AG09319 (cell line): ENCODE measurements at regions not wholly inside any gene's neighbourhood (a gene's known extent, or its start where the extent isn't known, plus 50 kb on each side); places are given as distances from the start of the nearest gene placed in this dataset.

Experiments used
- DNase-seq: peaks from one replicate; pipeline ENCODE4 v3.0.0-alpha.2; 2010; ENCODE audit warnings: low read depth; ENCODE audit errors: extremely low read depth
- TF ChIP-seq, protein P1 (sequence below): IDR thresholded peaks from 2 replicates; pipeline ENCODE4 v1.5.1; 2011; ENCODE audit warnings: low read depth, mild to moderate bottlenecking, inconsistent platforms, low read length, moderate library complexity

DNA sequence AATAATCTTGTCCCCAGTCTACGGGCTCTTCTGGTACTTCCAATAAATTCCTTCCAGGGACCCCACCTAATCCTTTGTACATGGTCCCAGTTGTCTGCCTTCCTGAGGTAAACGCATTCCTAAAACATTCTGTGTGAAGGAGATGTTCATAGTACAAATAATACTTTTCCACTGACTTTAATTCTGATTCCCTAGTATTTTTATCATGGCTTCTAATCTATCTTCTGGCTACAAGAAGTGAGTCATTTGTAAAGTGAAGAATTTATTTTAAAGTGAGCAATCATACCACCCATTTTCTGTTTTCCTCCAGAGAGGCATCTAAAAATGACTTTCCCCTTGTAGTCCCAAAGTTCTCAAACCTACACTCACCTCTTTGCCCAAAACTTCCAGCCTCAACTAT, 65.9 kb upstream of the NUDT4 start:
- no peak for DNase-seq
- TF ChIP-seq, protein P1, sequence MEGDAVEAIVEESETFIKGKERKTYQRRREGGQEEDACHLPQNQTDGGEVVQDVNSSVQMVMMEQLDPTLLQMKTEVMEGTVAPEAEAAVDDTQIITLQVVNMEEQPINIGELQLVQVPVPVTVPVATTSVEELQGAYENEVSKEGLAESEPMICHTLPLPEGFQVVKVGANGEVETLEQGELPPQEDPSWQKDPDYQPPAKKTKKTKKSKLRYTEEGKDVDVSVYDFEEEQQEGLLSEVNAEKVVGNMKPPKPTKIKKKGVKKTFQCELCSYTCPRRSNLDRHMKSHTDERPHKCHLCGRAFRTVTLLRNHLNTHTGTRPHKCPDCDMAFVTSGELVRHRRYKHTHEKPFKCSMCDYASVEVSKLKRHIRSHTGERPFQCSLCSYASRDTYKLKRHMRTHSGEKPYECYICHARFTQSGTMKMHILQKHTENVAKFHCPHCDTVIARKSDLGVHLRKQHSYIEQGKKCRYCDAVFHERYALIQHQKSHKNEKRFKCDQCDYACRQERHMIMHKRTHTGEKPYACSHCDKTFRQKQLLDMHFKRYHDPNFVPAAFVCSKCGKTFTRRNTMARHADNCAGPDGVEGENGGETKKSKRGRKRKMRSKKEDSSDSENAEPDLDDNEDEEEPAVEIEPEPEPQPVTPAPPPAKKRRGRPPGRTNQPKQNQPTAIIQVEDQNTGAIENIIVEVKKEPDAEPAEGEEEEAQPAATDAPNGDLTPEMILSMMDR = no peak

DNA sequence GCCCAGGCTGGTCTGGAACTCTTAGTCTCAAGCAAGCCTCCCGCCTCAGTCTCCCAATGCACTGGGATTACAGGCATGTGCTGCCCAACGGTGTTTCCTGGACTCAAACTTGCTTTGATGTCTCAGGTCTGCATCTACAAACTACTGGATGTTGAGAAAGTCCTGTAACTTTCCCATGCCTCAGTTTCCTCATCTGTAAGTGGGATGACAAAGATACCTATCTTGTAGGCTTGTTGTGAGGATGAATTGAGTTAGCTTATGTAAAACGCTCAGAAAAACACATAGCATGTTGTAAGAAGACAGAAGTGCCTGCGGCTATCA, 63.6 kb upstream of the NUDT4 start:
- no peak for DNase-seq
- TF ChIP-seq, protein P1 = no peak

DNA sequence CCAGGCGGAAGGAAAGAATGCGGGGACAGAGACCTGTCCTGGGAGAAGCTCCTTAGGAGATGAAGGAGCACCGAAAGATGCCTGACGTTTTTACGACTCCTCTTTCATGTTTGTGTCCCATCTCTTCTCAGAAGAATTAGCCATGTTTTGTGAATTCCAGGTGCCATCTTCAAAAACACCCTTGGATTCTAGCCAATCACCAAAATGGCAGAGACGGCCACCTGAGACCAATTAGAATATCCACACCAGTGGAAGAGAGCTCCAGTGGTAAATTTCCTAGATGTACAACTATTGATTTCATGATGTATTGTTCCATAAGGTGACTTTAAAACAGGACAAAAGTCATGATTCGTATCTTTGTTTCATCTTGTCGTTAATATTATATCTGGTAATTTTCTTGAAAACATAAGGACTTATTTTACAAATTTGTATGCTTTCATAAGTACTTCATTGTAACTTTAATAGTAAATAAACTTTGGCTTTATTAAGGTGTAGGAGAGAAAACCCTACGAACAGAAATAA, 62.3 kb upstream of the NUDT4 start:
- no peak for DNase-seq
- TF ChIP-seq, protein P1 = no peak

DNA sequence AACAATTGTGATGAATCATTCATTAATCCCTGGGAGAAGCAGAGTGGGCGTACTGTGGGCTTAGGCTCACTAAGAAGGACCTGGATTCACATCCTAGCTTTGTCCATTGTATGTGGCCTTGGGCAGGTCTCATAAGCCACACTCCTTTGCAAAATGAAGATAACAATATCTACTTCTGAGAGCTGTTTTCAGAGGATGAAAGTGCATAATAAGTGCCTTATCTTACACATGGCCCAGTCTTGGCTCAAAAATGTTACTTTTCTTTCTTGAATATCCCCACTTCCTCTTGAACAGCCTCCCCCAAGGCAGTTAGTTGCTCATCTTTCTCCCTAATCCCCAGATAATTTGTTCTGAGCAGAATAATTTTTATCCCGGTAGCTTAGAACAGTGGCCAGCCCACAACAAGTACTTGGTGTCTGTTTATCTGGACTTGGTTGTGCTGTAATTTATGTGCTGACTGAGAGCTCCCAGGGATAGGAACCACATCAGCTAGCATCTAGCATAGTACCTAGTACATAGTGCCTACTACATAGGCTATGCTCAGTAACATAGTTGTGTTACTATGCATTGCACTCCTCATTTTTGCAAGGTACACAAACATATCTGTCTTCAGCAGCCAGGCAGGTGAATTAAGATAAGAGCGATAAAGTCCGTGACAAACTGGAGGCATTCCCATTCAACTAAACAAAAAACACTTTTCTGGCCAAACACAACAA, 61.7 kb upstream of the NUDT4 start:
- TF ChIP-seq, protein P1 = no peak
- no peak for DNase-seq

DNA sequence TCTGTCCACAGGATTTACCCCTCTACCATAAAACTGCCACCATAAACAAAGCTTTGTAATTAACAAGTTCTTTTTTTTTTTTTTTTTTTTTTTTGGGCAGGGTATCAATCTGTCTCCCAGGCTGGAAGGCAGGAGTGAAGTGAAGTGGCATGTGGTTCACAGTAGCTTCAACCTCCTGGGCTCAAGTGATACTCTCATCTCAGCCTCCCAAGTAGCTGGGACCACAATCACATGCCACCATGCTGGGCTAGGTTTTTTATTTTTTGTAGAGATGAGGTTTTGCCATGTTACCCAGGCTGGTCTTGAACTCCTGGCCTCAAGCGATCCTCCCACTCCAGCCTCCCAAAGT, 61.1 kb upstream of the NUDT4 start:
- TF ChIP-seq, protein P1 = no peak
- DNase-seq = no peak

DNA sequence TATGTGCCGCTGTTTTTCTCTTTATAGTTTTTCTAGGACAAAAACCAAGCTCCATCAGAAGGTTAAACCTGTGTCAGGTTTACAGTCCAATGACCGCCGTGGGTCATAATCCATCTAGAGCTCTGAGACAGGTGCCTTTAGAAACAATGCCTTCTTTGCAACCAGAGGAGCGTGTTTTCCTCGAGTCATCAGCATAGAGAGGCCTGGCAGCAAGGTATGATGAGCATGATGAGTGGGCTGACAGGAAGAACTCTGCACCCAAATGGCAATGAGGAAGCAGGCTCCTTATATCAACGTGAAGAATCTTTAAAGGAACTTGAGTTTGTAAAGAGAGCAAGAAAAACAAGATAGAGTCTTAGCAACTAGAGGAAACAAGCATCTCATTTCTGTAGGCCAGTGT, 60.5 kb upstream of the NUDT4 start:
- DNase-seq = no peak
- TF ChIP-seq, protein P1 = no peak

DNA sequence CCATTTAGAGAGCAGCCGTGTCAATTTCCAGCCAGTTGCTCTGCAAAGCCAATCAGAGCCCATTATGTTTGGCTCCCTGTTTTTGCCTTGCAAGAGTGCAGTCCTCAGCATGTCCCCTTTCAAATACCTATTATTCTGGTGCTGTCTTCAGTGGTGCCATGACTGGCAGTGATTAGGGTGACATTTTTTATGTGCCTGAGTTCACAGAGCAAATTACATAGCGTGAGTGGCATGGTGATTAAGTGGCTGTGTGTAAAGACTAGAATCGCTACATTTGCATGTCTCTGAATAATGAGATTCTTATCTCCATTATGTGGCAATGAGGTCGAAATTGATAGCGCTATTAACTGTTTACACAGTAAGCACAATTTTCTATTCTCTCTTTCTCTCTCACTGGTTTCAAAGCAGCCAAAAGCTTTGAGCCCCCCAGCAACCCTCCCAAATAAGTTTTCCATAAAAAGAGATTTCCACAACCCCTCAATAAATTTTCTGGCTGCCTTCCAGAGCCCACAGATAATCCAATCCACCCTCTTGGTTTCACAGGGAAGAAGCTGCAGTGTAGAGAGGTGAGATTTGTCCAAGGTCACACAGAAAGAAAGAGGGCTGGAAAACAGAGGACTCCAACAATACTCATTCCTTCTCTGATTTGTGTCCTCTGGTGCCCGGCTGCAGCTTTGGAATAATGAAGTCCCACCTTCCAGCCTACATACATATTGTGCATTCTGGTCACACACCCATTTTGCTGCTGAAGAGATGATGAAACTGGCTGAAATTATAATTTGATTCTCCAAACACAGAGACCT, 58.8 kb upstream of the NUDT4 start:
- peak; percentile 11 for DNase-seq
- TF ChIP-seq, protein P1 = no peak
